Vagina (tissue), 2 donors: ENCODE measurements at regions not wholly inside any gene's neighbourhood (a gene's known extent, or its start where the extent isn't known, plus 50 kb on each side); places are given as distances from the start of the nearest gene placed in this dataset.

Experiments used
- CTCF ChIP-seq, 3 experiments: fragments of 450-650 bp in 2 of 3; fragments of 200-600 bp in 1 of 3; sonication (generic) in 1 of 3; IDR thresholded peaks; one replicate each; pipeline ENCODE4 v1.5.1; 2017 to 2019; ENCODE audit warnings: antibody characterized with exemption in 3 of 3, mild to moderate bottlenecking in 2 of 3, moderate library complexity in 2 of 3
- POLR2A ChIP-seq, 2 donors: fragments of 450-650 bp; IDR thresholded peaks; one replicate each; pipeline ENCODE4 v1.6.1; 2017; ENCODE audit warnings: antibody characterized with exemption in 2 of 2, mild to moderate bottlenecking in 2 of 2, moderate library complexity in 2 of 2

GRCh38 chr1:9434247-9435152 is 104.8 kb upstream of the SLC25A33 start:
- TF ChIP-seq CTCF (IDR thresholded peaks at IDR 0.05), result no peak
- no peak for TF ChIP-seq POLR2A (IDR thresholded peaks at IDR 0.05)
